GM19351 (cell line): ENCODE measurements at regions not wholly inside any gene's neighbourhood (a gene's known extent, or its start where the extent isn't known, plus 50 kb on each side); places are given as distances from the start of the nearest gene placed in this dataset.
"Not testable (repeated sequence)": the region's sequence is repeated elsewhere in the genome, so short reads cannot be mapped to it uniquely, and the experiment has no call there.

ENCODE experiments used
- ATAC-seq: cut with Tn5 transposase; IDR thresholded peaks from one replicate; pipeline ENCODE4 v1.9.1; 2021; ENCODE audit warnings: mild to moderate bottlenecking, moderate library complexity; ENCODE audit not compliant: unreplicated experiment

GRCh38 chr3:137295336-137295735, 337.6 kb downstream of the IL20RB start:
- no peak for ATAC-seq

DNA sequence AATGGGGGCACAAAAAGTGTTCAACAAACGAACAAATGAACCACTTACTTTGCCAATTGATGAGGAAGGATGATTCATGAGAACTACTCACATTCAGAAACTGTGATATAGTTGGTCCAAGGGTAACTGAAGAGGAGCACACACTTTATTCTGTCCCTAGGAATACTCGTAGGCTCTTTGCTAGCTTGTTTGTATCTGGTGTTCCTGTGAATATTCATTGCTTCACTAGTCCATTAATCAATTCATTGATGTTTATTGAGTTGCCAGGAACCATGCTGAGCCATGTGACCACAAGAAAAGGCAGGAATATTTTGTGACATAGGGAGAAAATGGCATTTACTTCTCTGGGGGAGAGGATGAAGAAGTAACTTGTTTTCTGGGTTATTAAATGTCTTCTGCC, 338.3 kb downstream of the IL20RB start:
- ATAC-seq = no peak

DNA sequence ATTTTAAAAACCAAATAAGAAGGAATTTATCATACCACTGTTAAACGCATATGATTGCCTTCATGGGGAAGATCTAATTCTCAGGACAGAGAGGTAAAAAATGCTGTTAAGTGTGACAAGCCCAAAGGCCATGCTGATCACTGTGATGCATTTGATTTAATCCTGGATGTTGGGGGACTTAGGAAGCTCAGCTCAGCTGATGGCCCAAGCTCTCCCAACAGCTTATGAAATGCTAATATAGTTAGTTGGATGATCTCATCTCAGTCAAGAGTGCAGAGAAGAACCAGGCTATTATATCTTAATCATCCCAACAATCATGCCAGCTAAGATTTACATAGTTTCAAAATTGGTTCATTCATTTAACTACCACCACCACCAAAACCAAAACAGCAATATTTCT, 340.0 kb downstream of the IL20RB start:
- ATAC-seq = no peak

- no peak for ATAC-seq
Measured at GRCh38 chr3:137300703-137301102, 342.9 kb downstream of the IL20RB start.

- no peak for ATAC-seq
Measured at GRCh38 chr3:137304313-137305056, 346.7 kb downstream of the IL20RB start.

DNA sequence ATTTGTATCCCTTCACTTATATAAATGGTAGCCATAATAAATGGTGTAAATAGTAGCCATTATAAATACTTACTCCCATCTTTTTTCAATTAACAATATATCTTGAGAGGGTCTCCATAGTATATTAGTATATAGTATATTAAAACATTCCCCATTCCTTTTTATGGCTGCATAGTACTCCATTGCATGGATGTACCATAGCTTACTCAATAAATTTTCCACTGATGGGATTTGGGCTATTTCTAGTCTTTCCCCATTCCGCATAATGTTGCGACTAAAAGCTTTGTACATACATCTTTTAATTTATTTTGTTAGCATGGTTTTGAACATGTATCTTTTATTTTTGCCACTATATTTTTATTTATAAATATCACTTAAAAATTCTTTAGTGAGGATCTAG, 366.3 kb downstream of the IL20RB start:
- ATAC-seq = no peak

DNA sequence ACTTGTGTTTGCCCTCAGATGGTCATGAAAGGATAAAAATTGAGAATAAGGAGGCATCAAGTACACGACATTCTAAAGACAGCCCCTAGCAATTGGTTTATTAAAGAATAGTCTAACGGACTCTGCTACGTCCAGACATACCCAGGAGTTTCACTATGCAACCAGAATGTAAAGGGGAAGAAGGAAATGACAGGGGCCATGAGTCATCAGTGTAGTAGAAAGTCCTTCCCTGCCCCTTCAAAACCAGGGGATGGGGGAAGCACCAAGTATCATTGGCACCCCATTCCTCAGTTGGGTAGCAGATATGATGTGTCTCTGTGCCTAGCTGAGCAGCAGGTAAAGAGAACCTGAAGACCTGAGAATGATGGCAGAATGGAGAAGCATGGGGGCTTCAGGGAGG, 367.4 kb downstream of the IL20RB start:
- peak; percentile 68 for ATAC-seq

DNA sequence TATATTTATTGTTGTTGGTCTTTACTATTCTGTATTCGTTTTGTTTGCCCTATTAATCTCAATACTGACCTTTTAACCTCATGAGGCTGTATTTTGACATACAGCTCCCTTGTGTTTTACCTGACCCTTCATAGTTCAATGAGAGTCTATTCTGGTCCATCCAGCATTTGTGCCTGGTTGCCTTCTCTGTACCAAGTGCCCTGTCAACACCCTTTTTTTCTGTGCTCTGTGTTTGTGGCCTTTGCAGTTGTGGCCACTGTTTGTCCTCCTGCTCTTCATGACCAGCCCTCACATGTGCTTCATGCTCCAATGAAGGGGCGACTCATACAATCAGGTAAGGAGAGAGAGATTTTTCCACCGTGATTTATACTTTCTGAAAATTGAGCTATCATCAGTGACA, 368.2 kb downstream of the IL20RB start:
- no peak for ATAC-seq

- ATAC-seq = no peak
Measured at GRCh38 chr3:137329594-137329993, 371.8 kb downstream of the IL20RB start.

DNA sequence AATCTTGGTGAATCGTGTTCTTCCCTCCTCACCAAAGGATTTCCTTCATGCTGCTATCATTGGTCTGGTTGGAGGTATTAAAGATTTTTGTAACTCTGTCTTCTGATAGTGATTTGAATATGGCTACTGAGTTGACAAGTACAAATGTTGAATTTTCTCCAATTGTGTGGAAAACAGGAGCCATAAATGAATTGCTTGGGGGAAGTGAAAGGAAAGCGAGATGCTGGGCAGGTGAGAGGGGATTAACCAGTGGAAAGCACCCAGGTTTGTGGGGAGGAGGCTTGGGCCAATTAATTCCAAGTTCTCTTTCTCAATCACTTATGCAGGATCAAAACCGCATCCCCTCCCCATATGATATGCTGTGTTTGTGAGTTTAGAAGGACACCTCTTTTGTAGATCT, 372.5 kb downstream of the IL20RB start:
- no peak for ATAC-seq

GRCh38 chr3:137332297-137332696, 374.5 kb downstream of the IL20RB start:
- ATAC-seq = no peak

DNA sequence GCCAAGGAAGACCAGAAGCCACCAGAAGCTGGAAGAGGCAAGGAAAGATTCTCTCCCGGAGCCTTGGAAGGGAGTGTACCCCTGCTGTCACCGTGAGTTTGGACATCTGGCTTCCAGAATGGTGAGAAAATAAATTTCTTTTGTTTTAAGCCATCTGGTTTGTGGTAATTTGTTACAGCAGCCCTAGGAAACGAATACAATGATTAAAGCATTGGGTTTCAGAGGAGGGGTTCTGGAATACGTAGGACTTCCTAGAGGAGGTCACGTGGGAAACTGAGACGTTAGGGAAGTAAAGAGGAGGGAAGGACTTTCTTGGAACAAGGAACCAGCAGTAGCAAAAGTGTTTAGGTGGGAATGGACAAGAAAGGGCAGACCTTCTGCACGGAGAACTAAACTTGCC, 377.7 kb downstream of the IL20RB start:
- ATAC-seq = no peak

DNA sequence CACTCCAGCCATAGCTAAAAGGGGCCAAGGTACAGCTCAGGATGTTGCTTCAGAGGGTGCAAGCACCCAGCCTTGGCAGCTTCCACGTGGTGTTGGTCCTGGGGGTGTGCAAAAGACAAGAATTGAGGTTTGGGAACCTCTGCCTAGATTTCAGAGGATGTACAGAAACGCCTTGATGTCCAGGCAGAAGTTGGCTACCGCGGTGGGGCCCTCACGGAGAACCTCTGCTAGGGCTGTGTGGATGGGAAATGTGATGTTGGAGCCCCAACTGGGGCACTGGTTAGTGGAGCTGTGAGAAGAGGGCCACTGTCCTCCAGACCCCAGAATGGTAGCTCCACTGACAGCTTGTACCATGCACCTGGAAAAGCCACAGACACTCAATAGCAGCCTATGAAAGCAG, 380.6 kb downstream of the IL20RB start:
- not testable (repeated sequence) for ATAC-seq

- ATAC-seq = peak; percentile 48
Measured at GRCh38 chr3:137343283-137343682, 385.5 kb downstream of the IL20RB start.

GRCh38 chr3:137347132-137347531, 389.3 kb downstream of the IL20RB start:
- ATAC-seq = no peak

DNA sequence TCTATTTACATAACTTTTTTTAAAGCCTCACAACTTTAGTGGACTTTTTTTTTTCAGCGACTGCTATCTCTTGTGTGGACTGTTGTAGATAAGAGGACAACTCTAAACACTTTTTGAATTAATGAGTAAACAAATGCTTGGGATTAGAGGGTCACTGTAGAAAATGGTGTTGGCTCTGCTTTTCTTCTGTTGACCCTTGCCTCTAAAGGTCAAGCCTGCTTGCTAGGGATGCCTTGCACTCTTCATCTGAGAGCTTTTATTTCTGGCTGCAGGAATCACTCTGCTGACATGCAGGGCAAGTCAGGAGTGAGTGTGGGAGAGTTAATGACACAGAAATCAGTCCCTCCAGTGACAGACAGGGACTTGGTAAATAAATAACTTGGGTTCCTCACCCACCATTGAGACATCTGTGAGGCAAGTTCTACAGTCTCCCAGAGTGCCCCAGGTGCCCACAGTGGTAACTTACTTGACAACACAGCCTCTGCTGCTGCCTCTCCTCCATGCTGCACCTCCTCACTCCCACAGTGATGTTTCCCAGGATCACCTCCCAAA, 390.1 kb downstream of the IL20RB start:
- ATAC-seq = no peak

GRCh38 chr3:137348936-137349335, 391.2 kb downstream of the IL20RB start:
- no peak for ATAC-seq

DNA sequence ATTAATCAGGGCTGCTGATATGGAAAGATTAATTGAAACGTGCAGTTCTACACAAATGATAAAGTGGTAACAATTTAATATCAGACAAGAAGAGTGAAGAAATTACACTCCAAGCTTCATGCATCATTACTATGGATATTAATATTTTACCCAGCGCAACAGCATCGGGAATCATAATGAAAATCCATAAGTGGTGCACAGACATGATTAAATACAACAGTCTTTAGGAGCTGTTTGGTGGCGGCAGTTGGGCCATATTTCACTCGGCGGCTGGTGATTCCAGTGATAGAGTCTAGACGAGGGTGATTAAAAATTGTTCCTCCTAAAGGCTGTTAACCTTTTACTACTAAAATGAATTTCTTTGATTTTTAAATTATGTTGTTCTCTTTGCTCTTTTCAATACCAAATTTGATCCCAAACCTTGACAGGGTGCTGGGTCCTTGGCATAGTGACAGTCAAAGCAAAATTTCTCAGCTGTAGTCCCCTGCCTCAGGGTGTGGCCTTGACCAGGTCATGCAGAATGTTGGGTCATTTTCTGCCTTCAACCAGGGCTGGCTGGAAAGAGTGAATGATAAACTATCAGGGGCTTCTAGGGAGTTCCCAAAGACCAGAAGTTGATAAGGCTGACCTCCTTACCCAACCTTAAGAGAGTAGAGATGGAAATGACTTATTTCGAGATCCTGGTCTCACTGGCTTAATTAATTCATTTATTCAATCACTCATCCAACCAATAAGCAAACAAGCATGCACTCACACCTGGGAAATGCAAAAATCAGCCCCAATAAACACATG, 392.0 kb downstream of the IL20RB start:
- ATAC-seq = no peak

- ATAC-seq = no peak
Measured at GRCh38 chr3:137360531-137361201, 402.9 kb downstream of the IL20RB start.

DNA sequence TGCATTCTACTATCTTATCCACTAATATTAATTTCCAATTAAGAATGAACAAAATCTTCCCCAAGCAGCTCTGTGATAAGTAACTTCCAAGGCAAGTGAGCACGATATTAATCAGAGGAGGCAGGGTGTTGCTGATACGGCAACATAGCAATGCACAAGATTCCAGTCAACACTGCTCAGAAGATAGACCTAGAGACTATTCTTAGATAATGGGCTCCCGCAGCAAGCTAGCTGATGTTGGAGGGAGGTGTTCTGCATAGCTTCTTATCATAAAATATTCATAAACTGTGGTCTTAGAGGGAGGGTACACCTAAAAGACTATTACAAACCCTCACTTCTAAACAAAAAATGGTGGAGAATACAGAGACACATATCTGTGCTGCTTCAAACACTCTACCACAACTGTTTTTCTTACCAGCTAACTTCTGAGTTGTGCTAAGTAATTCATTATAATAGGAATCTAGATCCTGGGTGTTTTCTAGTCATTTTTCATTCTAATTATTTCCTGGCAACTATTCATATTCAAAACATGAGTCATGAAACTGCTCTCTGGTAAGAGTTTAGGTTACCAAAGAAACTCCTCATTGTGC, 382.0 kb upstream of the SOX14 start:
- ATAC-seq = no peak

GRCh38 chr3:137385922-137386321, 378.2 kb upstream of the SOX14 start:
- ATAC-seq = no peak
